Pancreas (tissue), 10 donors: ENCODE measurements at regions not wholly inside any gene's neighbourhood (a gene's known extent, or its start where the extent isn't known, plus 50 kb on each side); places are given as distances from the start of the nearest gene placed in this dataset.

Experiments
- ATAC-seq, 4 donors: fragments of 200-7000 bp; cut with Tn5 transposase; one replicate each; pipeline versions ENCODE4 v1.8.0 to v1.9.1; 2020; ENCODE audit warnings: mild to moderate bottlenecking in 4 of 4, moderate library complexity in 4 of 4
- DNase-seq, 6 donors: peaks; one replicate each; pipeline ENCODE4 v3.0.0-alpha.2; 2020
- FAIRE-seq: peaks from 2 replicates; lab custom pipeline; 2012; peaks lifted over from hg19 to GRCh38; lab: Jason Lieb, UNC
- H3K27ac ChIP-seq, 4 donors: fragments of 200-600 bp; sonication (generic); 1 replicate in 3 of 4; 2 replicates in 1 of 4; pipeline versions ENCODE4 v1.5.0 to v1.8.0; 2020
- H3K27me3 ChIP-seq, 4 donors: fragments of 200-600 bp; one replicate each; pipeline ENCODE4 v1.8.0; 2021
- H3K36me3 ChIP-seq, 3 donors: fragments of 200-600 bp; sonication (generic) in 1 of 3; one replicate each; pipeline versions ENCODE4 v1.5.0 to v1.8.0; 2020 to 2021
- H3K4me1 ChIP-seq, 3 donors: fragments of 200-600 bp; one replicate each; pipeline ENCODE4 v1.8.0; 2021
- H3K4me3 ChIP-seq, 4 donors: fragments of 200-600 bp; sonication (generic) in 2 of 4; one replicate each; pipeline versions ENCODE4 v1.5.0 to v1.8.0; 2020 to 2021
- H3K9me3 ChIP-seq, 4 donors: fragments of 200-600 bp; one replicate each; pipeline ENCODE4 v1.8.0; 2021
- WGBS, 2 donors: extraction: QIAGEN DNeasy Blood & Tissue Kit; methylation state at CpG; one replicate each; pipeline ENCODE4 v1.1.7; 2013; 5-methylcytosine and 5-hydroxymethylcytosine counted together
- intact Hi-C, 3 donors: fragments of 100-400 bp; cut with DNase I; formaldehyde crosslinking; loops; one replicate each; pipeline versions ENCODE4 v1.11.1 to v1.14.2; 2022
- TF ChIP-seq, protein P1 (sequence below), 4 donors: fragments of 200-600 bp; sonication (generic) in 3 of 4; IDR thresholded peaks; one replicate each; pipeline versions ENCODE4 v1.5.0 to v1.8.0; 2021; ENCODE audit warnings: antibody characterized with exemption in 4 of 4
- donor health status: healthy with polysubstance abuse.
- donor health status: DM: no; HTN: no; CAD: no; lungs with moderate emphysema.
- donor health status: DM: no; HTN: no; CAD: no.
- donor health status: control.
- donor health status: control.
- donor health status: Bipolar disorder and iron deficiency.
- donor health status: DM: yes; HTN: yes; CAD: no.
- donor health status: DM: no; HTN: no; CAD: no.
- donor health status: DM: no; HTN: no; CAD: no.
- donor health status: DM: yes; HTN: yes; CAD: no.

GRCh38 chr14:22149058-22149457 lies 440.0 kb downstream of the DAD1 start:
- no peaks in the 10 kb centered on the region for H3K36me3 ChIP-seq
- ATAC-seq (no peak), FAIRE-seq (no peak), DNase-seq (no peak)
- H3K27ac ChIP-seq, result no peak overlapping the region
- TF ChIP-seq, protein P1, sequence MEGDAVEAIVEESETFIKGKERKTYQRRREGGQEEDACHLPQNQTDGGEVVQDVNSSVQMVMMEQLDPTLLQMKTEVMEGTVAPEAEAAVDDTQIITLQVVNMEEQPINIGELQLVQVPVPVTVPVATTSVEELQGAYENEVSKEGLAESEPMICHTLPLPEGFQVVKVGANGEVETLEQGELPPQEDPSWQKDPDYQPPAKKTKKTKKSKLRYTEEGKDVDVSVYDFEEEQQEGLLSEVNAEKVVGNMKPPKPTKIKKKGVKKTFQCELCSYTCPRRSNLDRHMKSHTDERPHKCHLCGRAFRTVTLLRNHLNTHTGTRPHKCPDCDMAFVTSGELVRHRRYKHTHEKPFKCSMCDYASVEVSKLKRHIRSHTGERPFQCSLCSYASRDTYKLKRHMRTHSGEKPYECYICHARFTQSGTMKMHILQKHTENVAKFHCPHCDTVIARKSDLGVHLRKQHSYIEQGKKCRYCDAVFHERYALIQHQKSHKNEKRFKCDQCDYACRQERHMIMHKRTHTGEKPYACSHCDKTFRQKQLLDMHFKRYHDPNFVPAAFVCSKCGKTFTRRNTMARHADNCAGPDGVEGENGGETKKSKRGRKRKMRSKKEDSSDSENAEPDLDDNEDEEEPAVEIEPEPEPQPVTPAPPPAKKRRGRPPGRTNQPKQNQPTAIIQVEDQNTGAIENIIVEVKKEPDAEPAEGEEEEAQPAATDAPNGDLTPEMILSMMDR (IDR thresholded peaks at IDR 0.05), result no peak
- intact Hi-C loops, result no loop called here
- H3K4me3 ChIP-seq, result no peak overlapping the region
- H3K27me3 ChIP-seq, result no peaks in the 10 kb centered on the region
- no peaks in the 10 kb centered on the region for H3K4me1 ChIP-seq
- 60 to 69% methylated on average over 3 of the region's 3 CpGs for WGBS, 2 donors
- no peaks in the 10 kb centered on the region for H3K9me3 ChIP-seq

DNA sequence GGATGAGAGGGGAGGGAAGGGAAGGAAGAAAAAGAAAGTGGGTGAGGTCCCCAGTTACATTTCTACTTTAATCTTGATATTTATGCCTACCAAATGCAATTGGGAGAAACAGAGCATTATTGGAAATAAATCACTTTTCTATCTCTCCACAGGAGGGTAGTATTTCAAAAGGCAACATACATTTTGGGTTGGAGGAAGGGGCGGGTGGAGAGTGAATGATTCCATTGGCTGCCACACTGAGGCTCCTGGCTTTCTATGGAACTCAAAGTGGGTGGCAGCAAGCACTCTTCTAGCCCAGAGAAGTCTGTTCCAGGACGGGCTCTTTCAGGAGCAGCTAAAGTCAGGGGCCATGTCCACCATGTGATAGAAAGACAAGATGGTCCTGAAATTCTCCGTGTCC lies 441.3 kb downstream of the DAD1 start:
- Histone ChIP-seq H3K4me1 (no peaks in the 10 kb centered on the region), H3K27me3 (no peaks in the 10 kb centered on the region), H3K4me3 (no peak overlapping the region), H3K9me3 (no peaks in the 10 kb centered on the region), H3K27ac (no peak overlapping the region), H3K36me3 (no peaks in the 10 kb centered on the region)
- no peak for DNase-seq
- TF ChIP-seq, protein P1 (IDR thresholded peaks at IDR 0.05), result no peak
- ATAC-seq, result no peak
- no peak for FAIRE-seq
- 57 to 67% methylated on average over 3 of the region's 3 CpGs for WGBS, 2 donors
- intact Hi-C loops, result no loop called here

GRCh38 chr14:22143363-22143762 lies 445.7 kb downstream of the DAD1 start:
- Histone ChIP-seq H3K36me3 (no peaks in the 10 kb centered on the region), H3K27me3 (no peaks in the 10 kb centered on the region), H3K9me3 (no peaks in the 10 kb centered on the region), H3K27ac (no peak overlapping the region), H3K4me1 (no peaks in the 10 kb centered on the region), H3K4me3 (no peak overlapping the region)
- DNase-seq, result no peak
- intact Hi-C loops, result no loop called here
- no peak for FAIRE-seq
- WGBS, 2 donors, result 31 to 59% methylated on average over 2 of the region's 2 CpGs
- ATAC-seq, result no peak
- TF ChIP-seq, protein P1 (IDR thresholded peaks at IDR 0.05), result no peak

DNA sequence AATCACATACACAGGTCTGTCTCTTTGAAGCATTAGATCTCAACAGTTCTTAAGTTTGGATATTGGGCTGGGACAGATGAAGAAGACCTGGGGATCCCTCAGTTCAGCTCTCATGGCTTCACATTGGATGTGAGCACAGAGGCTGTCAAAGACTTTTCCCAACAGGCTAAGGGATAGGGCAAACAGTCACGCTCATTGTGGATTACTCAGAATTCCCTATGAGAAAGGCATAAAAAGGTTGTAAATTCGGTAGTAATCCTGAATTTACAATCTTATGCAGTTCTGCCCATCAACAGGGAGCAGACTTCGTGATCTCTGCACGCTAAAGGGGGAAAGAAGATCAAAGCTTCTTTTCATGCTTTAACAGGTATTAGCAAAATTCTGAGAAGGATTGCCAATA lies 448.4 kb downstream of the DAD1 start:
- FAIRE-seq (no peak), ATAC-seq (no peak), DNase-seq (no peak)
- no peak overlapping the region for H3K27ac ChIP-seq
- no peak overlapping the region for H3K4me3 ChIP-seq
- no peaks in the 10 kb centered on the region for H3K27me3 ChIP-seq
- H3K4me1 ChIP-seq, result no peaks in the 10 kb centered on the region
- no peaks in the 10 kb centered on the region for H3K36me3 ChIP-seq
- TF ChIP-seq, protein P1 (IDR thresholded peaks at IDR 0.05), result no peak
- WGBS, 2 donors, result 43 to 50% methylated on average over 4 of the region's 4 CpGs
- peaks cover 0 to 4% (median 0%) of the 10 kb centered on the region in 4 donors for H3K9me3 ChIP-seq
- intact Hi-C loops, result no loop called here

DNA sequence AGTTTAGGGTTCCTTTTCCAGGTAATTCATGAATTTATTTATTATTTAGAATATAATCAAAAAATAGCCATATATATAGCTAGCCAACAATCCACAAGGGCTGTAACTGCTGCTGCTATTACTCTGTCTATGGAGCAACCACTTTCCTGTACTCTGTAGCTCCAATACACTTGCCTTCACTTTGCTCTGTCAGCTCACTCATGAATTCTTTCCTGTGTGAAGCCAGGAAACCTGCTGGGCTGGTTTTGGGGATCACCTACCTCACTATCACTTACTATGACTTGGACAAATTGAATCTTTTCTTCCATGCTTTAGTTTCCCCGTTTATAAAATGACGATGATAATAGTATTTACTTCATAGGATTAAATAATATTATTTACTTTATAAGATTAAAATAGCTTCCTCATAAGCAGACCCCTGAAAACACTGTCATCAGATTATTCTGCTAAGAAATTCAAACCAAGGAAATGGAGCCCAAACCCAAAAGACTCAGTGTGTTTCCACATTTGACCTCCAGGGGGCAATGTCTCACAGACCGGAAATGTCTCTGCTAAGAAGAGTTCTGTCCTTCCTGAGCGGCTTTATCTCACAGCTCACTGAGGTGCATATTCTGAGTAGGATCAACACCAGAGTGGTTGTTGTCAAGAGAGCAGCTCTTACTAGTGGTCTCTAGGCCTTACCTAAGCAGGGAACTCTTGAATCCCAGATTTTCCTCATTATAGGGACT lies 457.1 kb downstream of the DAD1 start:
- DNase-seq (no peak), FAIRE-seq (no peak), ATAC-seq (no peak)
- Histone ChIP-seq H3K36me3 (no peaks in the 10 kb centered on the region), H3K9me3 (peaks cover 0 to 4% (median 0%) of the 10 kb centered on the region in 4 donors), H3K4me3 (no peak overlapping the region), H3K27me3 (no peaks in the 10 kb centered on the region), H3K27ac (no peak overlapping the region), H3K4me1 (no peaks in the 10 kb centered on the region)
- intact Hi-C loops, result no loop called here
- 43 to 55% methylated on average over 4 of the region's 4 CpGs for WGBS, 2 donors
- TF ChIP-seq, protein P1 (IDR thresholded peaks at IDR 0.05), result peak in 1 of 4 donors; percentile 7
